HepG2 (cell line): ENCODE measurements at regions not wholly inside any gene's neighbourhood (a gene's known extent, or its start where the extent isn't known, plus 50 kb on each side); places are given as distances from the start of the nearest gene placed in this dataset.

ENCODE experiments used
- ATAC-seq: fragments of 200-7000 bp; cut with Tn5 transposase; 3 replicates; pipeline ENCODE4 v1.9.1; 2020; ENCODE audit warnings: mild to moderate bottlenecking, moderate library complexity
- BruUV-seq: library from RNA; stranded (reverse); fragments of 400-500 nt; replicated peaks from 2 replicates; lab custom pipeline; 2021; lab: Mats Ljungman, UMichigan
- CTCF ChIA-PET: fragments of 300-600 bp; formaldehyde crosslinking; extraction: SDS; loops from one replicate; lab custom pipeline; 2021; ENCODE audit warnings: low total read pairs, inconsistent platforms, low intra/inter-chr PET ratio; lab: Yijun Ruan, JAX
- POLR2A ChIA-PET: fragments of 350-600 bp; sonication (Branson Sonifier 250); formaldehyde crosslinking; loops from one replicate; lab custom pipeline; 2020; ENCODE audit warnings: antibody characterized with exemption, inconsistent platforms; lab: Yijun Ruan, JAX
- DNase-seq: peaks from one replicate; pipeline ENCODE4 v3.0.0-alpha.2; 2015; ENCODE audit warnings: low spot score
- FAIRE-seq: peaks from 3 replicates; lab custom pipeline; 2011; peaks lifted over from hg19 to GRCh38; lab: Jason Lieb, UNC
- H2AFZ ChIP-seq: one replicate; pipeline ENCODE4 v1.6.1; 2011; ENCODE audit warnings: low read length, inconsistent platforms
- H3K27ac ChIP-seq: fragments of 300-600 bp; 3 replicates; pipeline ENCODE4 v1.8.0; 2011; ENCODE audit warnings: mixed run types, mild to moderate bottlenecking, mixed read lengths, low read length, inconsistent platforms; ENCODE audit not compliant: insufficient read depth; ENCODE audit errors: extremely low read length
- H3K27me3 ChIP-seq, 2 experiments: fragments of 200-600 bp in 1 of 2; 2 replicates in 1 of 2; 3 replicates in 1 of 2; pipeline versions ENCODE4 v1.6.0 to v1.8.0; 2011; ENCODE audit warnings: low read length in 2 of 2, mild to moderate bottlenecking in 2 of 2, moderate library complexity in 2 of 2, inconsistent platforms in 1 of 2; ENCODE audit not compliant: insufficient read depth in 2 of 2, control insufficient read depth in 1 of 2
- H3K36me3 ChIP-seq, 2 experiments: fragments of 200-600 bp in 1 of 2; replicated peaks in 1 of 2; 2 replicates in 1 of 2; 3 replicates in 1 of 2; pipeline versions ENCODE4 v1.5.1 to v1.8.0; 2011; ENCODE audit warnings: low read length in 2 of 2, inconsistent platforms in 1 of 2; ENCODE audit not compliant: insufficient read depth in 2 of 2, control insufficient read depth in 1 of 2
- H3K4me1 ChIP-seq: 2 replicates; pipeline ENCODE4 v1.5.1; 2012; ENCODE audit warnings: low read length, inconsistent platforms; ENCODE audit not compliant: insufficient read depth
- H3K4me2 ChIP-seq: 2 replicates; pipeline ENCODE4 v1.6.0; 2011; ENCODE audit warnings: low read depth, low read length, inconsistent platforms
- H3K4me3 ChIP-seq, 3 experiments: fragments of 200-600 bp in 1 of 3; sonication (generic), shearing (Covaris generic) in 1 of 3; replicated peaks in 1 of 3; 2 replicates each; pipeline ENCODE4 v1.5.1; 2011 to 2016; ENCODE audit warnings: low read length in 3 of 3, inconsistent platforms in 2 of 3, low read depth in 2 of 3, mild to moderate bottlenecking in 2 of 3, control low read depth in 1 of 3, mixed read lengths in 1 of 3; ENCODE audit not compliant: insufficient read depth in 1 of 3
- H3K79me2 ChIP-seq: one replicate; pipeline ENCODE4 v1.6.1; 2011; ENCODE audit warnings: low read length, inconsistent platforms; ENCODE audit not compliant: insufficient read depth
- H3K9ac ChIP-seq: 2 replicates; pipeline ENCODE4 v1.6.0; 2011; ENCODE audit warnings: mild to moderate bottlenecking, low read depth, low read length, inconsistent platforms; ENCODE audit not compliant: insufficient read depth
- H3K9me3 ChIP-seq: 2 replicates; pipeline ENCODE4 v1.5.1; 2012; ENCODE audit warnings: mild to moderate bottlenecking, low read length
- H4K20me1 ChIP-seq: 2 replicates; pipeline ENCODE4 v1.6.0; 2011; ENCODE audit warnings: inconsistent platforms, mild to moderate bottlenecking, low read length, moderate library complexity; ENCODE audit not compliant: insufficient read depth
- ATF2 ChIP-seq: sonication (generic); formaldehyde crosslinking; IDR thresholded peaks from 2 replicates; pipeline ENCODE4 v1.4.0; 2020; ENCODE audit warnings: missing genetic modification reagents
- ATF7 ChIP-seq, 2 experiments: fragments of 450-650 bp in 1 of 2; sonication (generic) in 1 of 2; formaldehyde crosslinking in 1 of 2; IDR thresholded peaks; 2 replicates each; pipeline versions ENCODE4 v1.4.0 to v1.6.1; 2016 to 2020; ENCODE audit warnings: antibody characterized with exemption in 1 of 2, mild to moderate bottlenecking in 1 of 2, missing genetic modification reagents in 1 of 2
- KIAA2018 ChIP-seq: sonication (generic); formaldehyde crosslinking; IDR thresholded peaks from 2 replicates; pipeline ENCODE4 v1.5.0; 2020; ENCODE audit warnings: mild to moderate bottlenecking, missing genetic modification reagents, borderline replicate concordance
- MTA1 ChIP-seq: sonication (generic); formaldehyde crosslinking; IDR thresholded peaks from 2 replicates; pipeline ENCODE4 v1.4.0; 2020; ENCODE audit warnings: missing genetic modification reagents, mild to moderate bottlenecking, borderline replicate concordance
- NCOR1 ChIP-seq: fragments of 200-600 bp; sonication (generic); IDR thresholded peaks from 2 replicates; pipeline ENCODE4 v1.7.0; 2017; ENCODE audit warnings: antibody characterized with exemption, low read length, borderline replicate concordance
- ZBTB25 ChIP-seq: IDR thresholded peaks from 2 replicates; pipeline ENCODE4 v1.6.1; 2018; ENCODE audit warnings: missing genetic modification reagents
- ZKSCAN5 ChIP-seq: sonication (generic); formaldehyde crosslinking; IDR thresholded peaks from 2 replicates; pipeline ENCODE4 v1.5.1; 2020; ENCODE audit warnings: mild to moderate bottlenecking, missing genetic modification reagents
- ZNF367 ChIP-seq: sonication (generic); formaldehyde crosslinking; IDR thresholded peaks from 2 replicates; pipeline ENCODE4 v1.4.0; 2020; ENCODE audit warnings: missing genetic modification reagents, borderline replicate concordance
- ZNF674 ChIP-seq: sonication (generic); formaldehyde crosslinking; IDR thresholded peaks from 2 replicates; pipeline ENCODE4 v1.5.0; 2020; ENCODE audit warnings: low read depth, mild to moderate bottlenecking, missing genetic modification reagents
- in situ Hi-C: cut with HindIII; loops from 2 replicates; pipeline ENCODE4 v1.10.0; 2017; ENCODE audit warnings: low pct_unique_long_range_greater_than_20kb; ENCODE audit not compliant: extremely low pct_ligation_motif_present
- intact Hi-C: fragments of 100-400 bp; cut with micrococcal nuclease; formaldehyde crosslinking; loops from one replicate; pipeline ENCODE4 v1.10.0; 2022; ENCODE audit not compliant: unreplicated experiment

GRCh38 chr2:210956101-210956500, 399.7 kb downstream of the CPS1 start:
- TF ChIP-seq MTA1 (CRISPR knock-in tag), result no peak
- TF ChIP-seq ZNF367, result no peak
- TF ChIP-seq ZKSCAN5 (CRISPR knock-in tag), result no peak
- no peak for TF ChIP-seq NCOR1
- no peak for TF ChIP-seq ATF2 (CRISPR knock-in tag)
- no peak for TF ChIP-seq ATF7 (IDR thresholded peaks at IDR 0.05)
- no peak for TF ChIP-seq ATF7 (CRISPR knock-in tag; IDR thresholded peaks at IDR 0.05)
- no peak for TF ChIP-seq ZBTB25 (CRISPR knock-in tag)
- no peak for TF ChIP-seq ZNF674 (CRISPR knock-in tag)
- no peak for TF ChIP-seq KIAA2018 (CRISPR knock-in tag)
- Histone ChIP-seq H4K20me1 (no peaks in the 10 kb centered on the region), H3K9me3 (no peaks in the 10 kb centered on the region), H3K4me3 (no peak overlapping the region), H3K4me1 (peaks cover 19% of the 10 kb centered on the region), H3K36me3 (no peaks in the 10 kb centered on the region), H3K27ac (no peak overlapping the region), H3K4me2 (no peak overlapping the region), H3K27me3 (no peaks in the 10 kb centered on the region), H2AFZ (no peak overlapping the region), H3K9ac (no peak overlapping the region), H3K79me2 (no peaks in the 10 kb centered on the region)
- POLR2A ChIA-PET, result no interaction called here
- in situ Hi-C loops, result no loop called here
- DNase-seq, result no peak
- no peak for FAIRE-seq
- BruUV-seq, result no TSS peak
- ATAC-seq, result no peak
- CTCF ChIA-PET, result no interaction called here
- intact Hi-C loops, result no loop called here
